ENCODE measurements at regions not wholly inside any gene's neighbourhood (a gene's known extent, or its start where the extent isn't known, plus 50 kb on each side); places are given as distances from the start of the nearest gene placed in this dataset.

DNA sequence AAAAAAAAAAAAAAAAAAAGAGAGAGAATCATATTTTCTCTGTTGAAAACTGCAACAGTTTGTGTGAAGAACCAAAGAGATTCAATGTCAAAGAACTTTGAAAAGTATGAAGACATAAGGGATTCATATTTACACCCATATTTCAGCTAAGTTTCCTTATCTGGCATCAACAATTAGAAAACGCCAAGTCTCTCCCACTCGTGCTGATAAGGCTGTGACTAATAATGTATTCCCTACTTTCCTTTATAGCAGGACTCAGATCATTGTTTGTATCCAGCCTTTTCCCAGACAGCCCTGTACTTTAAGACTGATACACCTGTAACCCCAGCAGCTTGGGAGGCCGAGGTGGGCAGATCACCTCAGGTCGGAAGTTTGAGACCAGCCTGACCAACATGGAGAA lies 54.1 kb upstream of the STK32A start:
- no peak for DNase-seq
- TF ChIP-seq, protein P1, sequence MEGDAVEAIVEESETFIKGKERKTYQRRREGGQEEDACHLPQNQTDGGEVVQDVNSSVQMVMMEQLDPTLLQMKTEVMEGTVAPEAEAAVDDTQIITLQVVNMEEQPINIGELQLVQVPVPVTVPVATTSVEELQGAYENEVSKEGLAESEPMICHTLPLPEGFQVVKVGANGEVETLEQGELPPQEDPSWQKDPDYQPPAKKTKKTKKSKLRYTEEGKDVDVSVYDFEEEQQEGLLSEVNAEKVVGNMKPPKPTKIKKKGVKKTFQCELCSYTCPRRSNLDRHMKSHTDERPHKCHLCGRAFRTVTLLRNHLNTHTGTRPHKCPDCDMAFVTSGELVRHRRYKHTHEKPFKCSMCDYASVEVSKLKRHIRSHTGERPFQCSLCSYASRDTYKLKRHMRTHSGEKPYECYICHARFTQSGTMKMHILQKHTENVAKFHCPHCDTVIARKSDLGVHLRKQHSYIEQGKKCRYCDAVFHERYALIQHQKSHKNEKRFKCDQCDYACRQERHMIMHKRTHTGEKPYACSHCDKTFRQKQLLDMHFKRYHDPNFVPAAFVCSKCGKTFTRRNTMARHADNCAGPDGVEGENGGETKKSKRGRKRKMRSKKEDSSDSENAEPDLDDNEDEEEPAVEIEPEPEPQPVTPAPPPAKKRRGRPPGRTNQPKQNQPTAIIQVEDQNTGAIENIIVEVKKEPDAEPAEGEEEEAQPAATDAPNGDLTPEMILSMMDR (IDR thresholded peaks at IDR 0.05; ENCODE audit: low read depth, low read length) = no peak
- H3K4me3 ChIP-seq (ENCODE audit: low read depth, low read length) = no peak overlapping the region
- no peak overlapping the region for H3K27ac ChIP-seq
- H3K36me3 ChIP-seq = no peaks in the 10 kb centered on the region
- H3K9me3 ChIP-seq (ENCODE audit: severe bottlenecking) = no peaks in the 10 kb centered on the region
- H3K27me3 ChIP-seq (ENCODE audit: insufficient read depth, low read depth, severe bottlenecking) = no peaks in the 10 kb centered on the region
